Thymus (tissue), 11 donors: ENCODE measurements at regions not wholly inside any gene's neighbourhood (a gene's known extent, or its start where the extent isn't known, plus 50 kb on each side); places are given as distances from the start of the nearest gene placed in this dataset.

Experiments used
- DNase-seq, 9 donors: peaks; one replicate each; pipeline ENCODE4 v3.0.0-alpha.2; 2013; ENCODE audit warnings: low spot score in 9 of 9, low read depth in 6 of 9, missing footprints in 1 of 9
- H3K27ac ChIP-seq, 2 donors: one replicate each; pipeline ENCODE4 v1.5.1; 2013; ENCODE audit warnings: control low read depth in 1 of 2, low read depth in 1 of 2, low read length in 1 of 2, mild to moderate bottlenecking in 1 of 2, moderate library complexity in 1 of 2
- H3K27me3 ChIP-seq, 2 donors: one replicate each; pipeline ENCODE4 v1.5.1; 2013; ENCODE audit warnings: low read length in 1 of 2; ENCODE audit not compliant: control insufficient read depth in 2 of 2, insufficient read depth in 1 of 2
- H3K36me3 ChIP-seq, 2 donors: one replicate each; pipeline ENCODE4 v1.5.1; 2013; ENCODE audit warnings: low read length in 1 of 2, mild to moderate bottlenecking in 1 of 2, moderate library complexity in 1 of 2; ENCODE audit not compliant: control insufficient read depth in 2 of 2, insufficient read depth in 2 of 2
- H3K4me1 ChIP-seq, 2 donors: one replicate each; pipeline ENCODE4 v1.5.1; 2013; ENCODE audit warnings: low read length in 2 of 2; ENCODE audit not compliant: control insufficient read depth in 2 of 2, insufficient read depth in 2 of 2
- H3K4me3 ChIP-seq, 2 donors: one replicate each; pipeline ENCODE4 v1.5.1; 2013; ENCODE audit warnings: low read length in 2 of 2, control low read depth in 1 of 2, mild to moderate bottlenecking in 1 of 2
- H3K9me3 ChIP-seq, 2 donors: one replicate each; pipeline ENCODE4 v1.5.1; 2013; ENCODE audit warnings: low read length in 1 of 2, mild to moderate bottlenecking in 1 of 2; ENCODE audit not compliant: control insufficient read depth in 2 of 2, insufficient read depth in 1 of 2
- WGBS: extraction: QIAGEN DNeasy Blood & Tissue Kit; methylation state at CpG from one replicate; pipeline ENCODE4 v1.1.7; 2013; 5-methylcytosine and 5-hydroxymethylcytosine counted together
- donor health status: healthy.

DNA sequence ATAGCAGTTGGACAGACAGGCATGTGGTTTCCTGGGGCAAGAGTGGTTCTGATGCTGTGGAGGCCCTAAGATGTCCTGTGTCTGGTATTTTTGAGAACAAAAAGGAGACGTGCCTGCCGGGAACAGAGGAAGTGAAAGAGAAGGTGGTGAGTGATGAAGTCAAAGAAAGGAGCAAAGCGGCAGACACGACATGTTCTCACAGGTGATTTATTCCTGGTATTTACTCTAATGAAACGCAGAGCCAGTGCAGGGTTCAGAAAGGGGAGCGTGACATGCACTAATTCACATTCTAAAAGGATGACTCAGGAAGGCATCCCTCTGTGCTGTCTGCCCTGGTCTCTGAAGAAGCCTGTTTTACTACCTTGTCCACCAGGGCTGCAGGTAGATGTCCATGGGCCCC, 211.0 kb downstream of the KCNE4 start:
- H3K27me3 ChIP-seq = no peaks in the 10 kb centered on the region
- H3K4me1 ChIP-seq = no peaks in the 10 kb centered on the region
- no peak overlapping the region for H3K27ac ChIP-seq
- H3K36me3 ChIP-seq = no peaks in the 10 kb centered on the region
- H3K4me3 ChIP-seq = no peak overlapping the region
- DNase-seq = no peak
- WGBS = 55% methylated on average over 6 of the region's 6 CpGs
- peaks cover 0 to 1% of the 10 kb centered on the region in 2 donors for H3K9me3 ChIP-seq

- H3K27ac ChIP-seq = no peak overlapping the region
- no peaks in the 10 kb centered on the region for H3K27me3 ChIP-seq
- H3K9me3 ChIP-seq = no peaks in the 10 kb centered on the region
- DNase-seq = no peak
- no peaks in the 10 kb centered on the region for H3K36me3 ChIP-seq
- H3K4me3 ChIP-seq = no peak overlapping the region
- H3K4me1 ChIP-seq = no peaks in the 10 kb centered on the region
- 95% methylated on average over 2 of the region's 2 CpGs for WGBS
Observed at GRCh38 chr2:223264541-223265193, 212.7 kb downstream of the KCNE4 start.

DNA sequence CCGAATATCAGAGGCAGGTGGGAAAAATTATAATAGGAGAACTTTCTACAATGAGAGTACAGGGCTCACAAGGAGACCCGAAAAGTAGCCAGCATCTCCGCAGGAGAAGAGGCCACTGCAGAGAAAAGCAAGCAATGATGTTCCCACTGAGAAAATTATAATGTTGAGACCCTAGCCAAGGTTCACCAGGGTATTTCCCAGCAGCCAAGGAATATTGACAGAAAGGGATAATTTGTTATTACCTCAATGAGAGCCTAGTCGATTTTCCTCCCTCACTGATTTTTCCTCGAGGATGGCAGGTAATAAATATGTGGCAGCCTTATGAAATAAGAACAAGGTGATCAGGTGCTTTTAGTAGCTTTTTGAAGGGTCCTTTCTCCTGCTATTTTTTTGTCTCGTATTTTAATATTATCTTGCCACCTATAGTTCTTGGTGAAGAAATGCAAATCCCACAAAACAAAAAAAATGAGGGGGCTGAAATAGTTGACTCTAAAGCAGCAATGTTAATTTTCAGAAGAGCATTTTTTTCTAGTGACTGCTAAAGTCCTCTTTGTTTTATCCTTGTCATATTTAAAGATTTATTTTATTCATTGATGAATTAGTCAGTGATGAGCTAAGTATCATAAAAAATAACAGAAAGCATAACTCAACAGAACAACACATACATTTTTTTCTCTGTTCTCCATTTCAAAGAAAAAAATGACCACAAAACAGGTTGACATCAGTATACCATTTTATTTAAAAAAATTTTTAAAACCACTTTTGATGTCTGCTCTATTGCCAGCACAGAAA, 215.4 kb downstream of the KCNE4 start:
- 93% methylated on average over 6 of the region's 6 CpGs for WGBS
- H3K9me3 ChIP-seq = no peaks in the 10 kb centered on the region
- DNase-seq = no peak
- H3K36me3 ChIP-seq = no peaks in the 10 kb centered on the region
- no peaks in the 10 kb centered on the region for H3K4me1 ChIP-seq
- H3K27me3 ChIP-seq = no peaks in the 10 kb centered on the region
- H3K27ac ChIP-seq = no peak overlapping the region
- no peak overlapping the region for H3K4me3 ChIP-seq

DNA sequence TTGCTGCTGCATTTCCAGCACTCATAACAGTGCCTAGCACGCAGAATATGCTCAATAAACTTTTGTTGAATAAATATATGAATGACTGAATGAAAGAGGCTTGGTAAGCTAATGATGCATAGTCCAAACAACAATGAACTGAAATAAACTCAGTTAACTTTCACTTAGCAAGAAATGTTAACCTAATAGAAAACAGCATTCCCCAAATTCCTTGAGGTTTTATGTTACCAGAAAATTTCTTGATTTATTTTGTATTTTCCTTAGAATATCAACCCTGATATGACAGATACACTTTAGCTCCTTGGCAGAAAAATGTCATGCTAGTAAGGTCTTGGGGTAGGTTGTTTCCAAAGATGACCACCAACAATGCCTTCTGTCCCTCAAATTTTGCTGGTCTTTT, 217.4 kb downstream of the KCNE4 start:
- Histone ChIP-seq H3K27ac (no peak overlapping the region), H3K9me3 (no peaks in the 10 kb centered on the region), H3K36me3 (no peaks in the 10 kb centered on the region), H3K27me3 (no peaks in the 10 kb centered on the region), H3K4me1 (no peaks in the 10 kb centered on the region), H3K4me3 (no peak overlapping the region)
- no peak for DNase-seq
- 85% methylated on average over 1 of the region's 1 CpG for WGBS

- no peak overlapping the region for H3K4me3 ChIP-seq
- no peaks in the 10 kb centered on the region for H3K9me3 ChIP-seq
- no peaks in the 10 kb centered on the region for H3K4me1 ChIP-seq
- 91% methylated on average over 5 of the region's 5 CpGs for WGBS
- DNase-seq = no peak
- H3K36me3 ChIP-seq = no peaks in the 10 kb centered on the region
- H3K27me3 ChIP-seq = no peaks in the 10 kb centered on the region
- H3K27ac ChIP-seq = no peak overlapping the region
Observed at GRCh38 chr2:223270548-223270947, 218.6 kb downstream of the KCNE4 start.

DNA sequence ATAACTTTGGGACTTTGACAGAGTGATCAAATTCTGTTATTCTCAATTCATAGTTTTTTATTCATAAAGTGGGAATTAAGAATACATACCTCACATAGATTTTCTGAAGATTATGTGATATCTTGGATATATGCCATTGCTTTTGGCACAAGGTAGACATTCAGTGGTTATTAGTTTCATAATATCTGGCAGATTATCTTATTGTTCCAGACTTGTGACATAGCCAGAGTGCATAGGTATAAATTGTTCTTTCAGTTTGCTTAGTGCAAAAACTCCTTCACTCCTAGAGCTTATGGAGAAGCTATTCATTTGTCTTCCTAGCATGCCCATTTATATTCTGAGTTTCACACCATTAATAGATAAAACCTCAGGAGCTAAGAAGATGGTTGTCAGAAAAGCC, 222.0 kb downstream of the KCNE4 start:
- no peaks in the 10 kb centered on the region for H3K4me1 ChIP-seq
- DNase-seq = no peak
- no peak overlapping the region for H3K27ac ChIP-seq
- H3K36me3 ChIP-seq = no peaks in the 10 kb centered on the region
- H3K9me3 ChIP-seq = no peaks in the 10 kb centered on the region
- no peak overlapping the region for H3K4me3 ChIP-seq
- no peaks in the 10 kb centered on the region for H3K27me3 ChIP-seq

GRCh38 chr2:223282221-223282620, 230.2 kb downstream of the KCNE4 start:
- H3K4me3 ChIP-seq = no peak overlapping the region
- H3K36me3 ChIP-seq = no peaks in the 10 kb centered on the region
- no peaks in the 10 kb centered on the region for H3K4me1 ChIP-seq
- H3K9me3 ChIP-seq = peaks cover 0 to 9% of the 10 kb centered on the region in 2 donors
- H3K27ac ChIP-seq = no peak overlapping the region
- DNase-seq = no peak
- H3K27me3 ChIP-seq = no peaks in the 10 kb centered on the region

DNA sequence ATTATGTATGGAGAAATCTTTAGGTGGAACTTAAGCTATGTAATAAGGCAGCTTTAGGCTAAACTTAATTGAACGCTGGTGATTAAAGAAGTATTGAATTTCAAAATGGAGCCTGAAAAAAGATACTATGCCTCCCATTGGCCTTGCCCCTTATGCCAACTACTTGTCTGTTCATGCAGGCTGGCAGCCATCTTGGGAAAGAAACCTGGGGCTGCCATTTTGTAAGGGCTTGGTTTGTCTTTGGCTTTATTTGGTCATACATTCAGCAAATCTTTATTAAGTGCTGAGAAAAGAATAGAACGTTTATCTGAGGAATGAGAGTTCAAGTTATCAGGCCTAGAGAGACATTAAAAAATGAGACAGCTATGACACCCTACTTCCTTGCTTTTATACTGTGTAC, 231.3 kb downstream of the KCNE4 start:
- WGBS = 91% methylated on average over 2 of the region's 2 CpGs
- Histone ChIP-seq H3K4me3 (no peak overlapping the region), H3K36me3 (no peaks in the 10 kb centered on the region), H3K27me3 (no peaks in the 10 kb centered on the region), H3K4me1 (no peaks in the 10 kb centered on the region), H3K27ac (no peak overlapping the region), H3K9me3 (peaks cover 0 to 9% of the 10 kb centered on the region in 2 donors)
- no peak for DNase-seq

GRCh38 chr2:223283771-223284170, 231.8 kb downstream of the KCNE4 start:
- DNase-seq = no peak
- H3K9me3 ChIP-seq = peaks cover 0 to 9% of the 10 kb centered on the region in 2 donors
- H3K4me1 ChIP-seq = no peaks in the 10 kb centered on the region
- no peaks in the 10 kb centered on the region for H3K36me3 ChIP-seq
- no peaks in the 10 kb centered on the region for H3K27me3 ChIP-seq
- H3K4me3 ChIP-seq = no peak overlapping the region
- H3K27ac ChIP-seq = no peak overlapping the region
